ENCODE measurements at regions not wholly inside any gene's neighbourhood (a gene's known extent, or its start where the extent isn't known, plus 50 kb on each side); places are given as distances from the start of the nearest gene placed in this dataset.

GRCh38 chr1:235018161-235018560 lies 110.5 kb downstream of the TOMM20 start:
- peak; percentile 97 for DNase-seq (ENCODE audit: low read depth)
- no peak for TF ChIP-seq CTCF (conservative IDR thresholded peaks at IDR 0.05; ENCODE audit: control insufficient read depth, insufficient read depth, low read depth, low read length)
- no peak overlapping the region for H3K4me3 ChIP-seq (ENCODE audit: control insufficient read depth, low read depth, low read length)

- no peak for DNase-seq (ENCODE audit: low read depth)
- TF ChIP-seq CTCF (conservative IDR thresholded peaks at IDR 0.05; ENCODE audit: control insufficient read depth, insufficient read depth, low read depth, low read length), result no peak
- H3K4me3 ChIP-seq (ENCODE audit: control insufficient read depth, low read depth, low read length), result no peak overlapping the region
Measured at GRCh38 chr1:235017719-235018118, 110.9 kb downstream of the TOMM20 start.

GRCh38 chr1:235017191-235017590 lies 111.4 kb downstream of the TOMM20 start:
- H3K4me3 ChIP-seq (ENCODE audit: control insufficient read depth, low read depth, low read length), result no peak overlapping the region
- TF ChIP-seq CTCF (conservative IDR thresholded peaks at IDR 0.05; ENCODE audit: control insufficient read depth, insufficient read depth, low read depth, low read length), result no peak
- DNase-seq (ENCODE audit: low read depth), result no peak

GRCh38 chr1:235015291-235015985 lies 113.2 kb downstream of the TOMM20 start:
- H3K4me3 ChIP-seq (ENCODE audit: control insufficient read depth, low read depth, low read length), result no peak overlapping the region
- TF ChIP-seq CTCF (conservative IDR thresholded peaks at IDR 0.05; ENCODE audit: control insufficient read depth, insufficient read depth, low read depth, low read length), result no peak
- no peak for DNase-seq (ENCODE audit: low read depth)

- no peak for DNase-seq (ENCODE audit: low read depth)
- H3K4me3 ChIP-seq (ENCODE audit: control insufficient read depth, low read depth, low read length), result no peak overlapping the region
- TF ChIP-seq CTCF (conservative IDR thresholded peaks at IDR 0.05; ENCODE audit: control insufficient read depth, insufficient read depth, low read depth, low read length), result no peak
Measured at GRCh38 chr1:235014756-235015155, 113.9 kb downstream of the TOMM20 start.

GRCh38 chr1:235013512-235013911 lies 115.1 kb downstream of the TOMM20 start:
- DNase-seq (ENCODE audit: low read depth), result no peak
- no peak for TF ChIP-seq CTCF (conservative IDR thresholded peaks at IDR 0.05; ENCODE audit: control insufficient read depth, insufficient read depth, low read depth, low read length)
- H3K4me3 ChIP-seq (ENCODE audit: control insufficient read depth, low read depth, low read length), result no peak overlapping the region

All from fibroblast of mammary gland (primary cell).